Neural progenitor cell (in vitro differentiated cells): ENCODE measurements at regions not wholly inside any gene's neighbourhood (a gene's known extent, or its start where the extent isn't known, plus 50 kb on each side); places are given as distances from the start of the nearest gene placed in this dataset.
A peak's percentile ranks its signal among the peaks of the same experiment; 100 is the strongest.

Source experiments
- DNase-seq: peaks from one replicate; pipeline ENCODE4 v3.0.0-alpha.2; 2016; ENCODE audit warnings: low spot score
- H2AFZ ChIP-seq: fragments of 200-600 bp; sonication (generic); replicated peaks from 2 replicates; pipeline ENCODE4 v1.6.1; 2016; ENCODE audit warnings: antibody characterized with exemption
- H3F3A ChIP-seq: fragments of 200-600 bp; sonication (generic); 2 replicates; pipeline ENCODE4 v1.6.1; 2016; ENCODE audit warnings: antibody characterized with exemption, low read depth
- H3K27ac ChIP-seq: fragments of 200-600 bp; sonication (generic); 2 replicates; pipeline ENCODE4 v1.5.1; 2016; ENCODE audit warnings: mild to moderate bottlenecking
- H3K27me3 ChIP-seq: fragments of 200-600 bp; sonication (generic); 2 replicates; pipeline ENCODE4 v1.6.1; 2016; ENCODE audit warnings: mild to moderate bottlenecking, moderate library complexity
- H3K36me3 ChIP-seq: fragments of 200-600 bp; sonication (generic); 2 replicates; pipeline ENCODE4 v1.5.1; 2016
- H3K4me1 ChIP-seq: fragments of 200-600 bp; sonication (generic); 2 replicates; pipeline ENCODE4 v1.6.1; 2016; ENCODE audit warnings: mixed run types
- H3K4me2 ChIP-seq: fragments of 200-600 bp; sonication (generic); 2 replicates; pipeline ENCODE4 v1.6.1; 2016
- H3K4me3 ChIP-seq: fragments of 200-600 bp; sonication (generic); 2 replicates; pipeline ENCODE4 v1.5.1; 2016
- H3K79me2 ChIP-seq: fragments of 200-600 bp; sonication (generic); 2 replicates; pipeline ENCODE4 v1.6.1; 2016; ENCODE audit warnings: low read depth
- H3K9ac ChIP-seq: fragments of 200-600 bp; sonication (generic); 2 replicates; pipeline ENCODE4 v1.6.1; 2016
- H3K9me3 ChIP-seq: fragments of 200-600 bp; sonication (generic); 2 replicates; pipeline ENCODE4 v1.5.1; 2016; ENCODE audit warnings: low read depth
- H4K20me1 ChIP-seq: fragments of 200-600 bp; sonication (generic); 2 replicates; pipeline ENCODE4 v1.6.1; 2016; ENCODE audit warnings: low read depth
- H3K27ac Mint-ChIP-seq: 3 replicates; pipeline ENCODE4 v1.8.0; 2021; ENCODE audit warnings: mixed read lengths
- H3K27me3 Mint-ChIP-seq: 2 replicates; pipeline ENCODE4 v1.8.0; 2022; ENCODE audit warnings: low read depth, mild to moderate bottlenecking, inconsistent platforms, moderate library complexity, mixed read lengths; ENCODE audit not compliant: insufficient read depth
- H3K36me3 Mint-ChIP-seq: 3 replicates; pipeline ENCODE4 v1.8.0; 2021; ENCODE audit warnings: mixed read lengths
- H3K4me1 Mint-ChIP-seq: 3 replicates; pipeline ENCODE4 v1.8.0; 2021; ENCODE audit warnings: mixed read lengths
- H3K4me3 Mint-ChIP-seq: 3 replicates; pipeline ENCODE4 v1.8.0; 2021; ENCODE audit warnings: mild to moderate bottlenecking, moderate library complexity, mixed read lengths
- H3K9me3 Mint-ChIP-seq: 3 replicates; pipeline ENCODE4 v1.8.0; 2020; ENCODE audit warnings: mixed read lengths
- EZH2 ChIP-seq: fragments of 200-600 bp; sonication (generic); IDR thresholded peaks from 2 replicates; pipeline ENCODE4 v1.6.1; 2017; ENCODE audit warnings: antibody characterized with exemption, mild to moderate bottlenecking, moderate library complexity
- EZH2phosphoT487 ChIP-seq: fragments of 200-600 bp; sonication (generic); IDR thresholded peaks from 2 replicates; pipeline ENCODE4 v1.6.1; 2017; ENCODE audit warnings: antibody characterized with exemption
- TF ChIP-seq, protein P1 (sequence below): fragments of 200-600 bp; sonication (generic); IDR thresholded peaks from 2 replicates; pipeline ENCODE4 v1.5.1; 2017; ENCODE audit warnings: antibody characterized with exemption, mild to moderate bottlenecking

DNA sequence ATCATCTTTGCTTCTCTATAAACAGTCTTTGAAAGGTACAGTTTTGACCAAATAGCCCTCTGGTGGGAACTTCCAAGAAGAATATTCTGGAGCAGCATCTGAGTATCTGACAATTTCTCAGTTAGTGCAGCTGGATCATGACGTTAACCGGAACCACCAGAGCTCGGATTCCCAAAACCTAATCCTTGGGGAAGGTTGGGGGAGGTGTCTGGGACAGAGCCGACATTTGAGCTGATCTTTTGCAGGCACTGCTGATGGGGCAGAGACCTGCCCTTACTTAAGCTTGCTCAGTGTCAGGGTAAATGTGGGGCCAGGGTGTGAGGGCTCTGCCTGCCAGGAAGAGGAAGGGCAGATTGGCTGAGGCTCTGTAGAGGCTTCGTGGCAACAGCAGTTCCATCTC lies 416.6 kb downstream of the DHX35 start:
- Mint-ChIP-seq H3K4me3 (no peak overlapping the region), H3K27ac (no peak overlapping the region), H3K9me3 (no peaks in the 10 kb centered on the region), H3K36me3 (no peaks in the 10 kb centered on the region), H3K27me3 (peaks cover 2% of the 10 kb centered on the region), H3K4me1 (peaks cover 3% of the 10 kb centered on the region)
- Histone ChIP-seq H4K20me1 (no peaks in the 10 kb centered on the region), H3K79me2 (no peaks in the 10 kb centered on the region), H3K4me1 (peaks cover 11% of the 10 kb centered on the region), H3K9me3 (no peaks in the 10 kb centered on the region), H3K27me3 (no peaks in the 10 kb centered on the region), H3F3A (no peaks in the 10 kb centered on the region), H3K4me2 (no peak overlapping the region), H3K4me3 (no peak overlapping the region), H3K9ac (no peak overlapping the region), H3K27ac (no peak overlapping the region), H2AFZ (peak overlapping the region; percentile 10), H3K36me3 (no peaks in the 10 kb centered on the region)
- no peak for TF ChIP-seq EZH2phosphoT487
- TF ChIP-seq, protein P1, sequence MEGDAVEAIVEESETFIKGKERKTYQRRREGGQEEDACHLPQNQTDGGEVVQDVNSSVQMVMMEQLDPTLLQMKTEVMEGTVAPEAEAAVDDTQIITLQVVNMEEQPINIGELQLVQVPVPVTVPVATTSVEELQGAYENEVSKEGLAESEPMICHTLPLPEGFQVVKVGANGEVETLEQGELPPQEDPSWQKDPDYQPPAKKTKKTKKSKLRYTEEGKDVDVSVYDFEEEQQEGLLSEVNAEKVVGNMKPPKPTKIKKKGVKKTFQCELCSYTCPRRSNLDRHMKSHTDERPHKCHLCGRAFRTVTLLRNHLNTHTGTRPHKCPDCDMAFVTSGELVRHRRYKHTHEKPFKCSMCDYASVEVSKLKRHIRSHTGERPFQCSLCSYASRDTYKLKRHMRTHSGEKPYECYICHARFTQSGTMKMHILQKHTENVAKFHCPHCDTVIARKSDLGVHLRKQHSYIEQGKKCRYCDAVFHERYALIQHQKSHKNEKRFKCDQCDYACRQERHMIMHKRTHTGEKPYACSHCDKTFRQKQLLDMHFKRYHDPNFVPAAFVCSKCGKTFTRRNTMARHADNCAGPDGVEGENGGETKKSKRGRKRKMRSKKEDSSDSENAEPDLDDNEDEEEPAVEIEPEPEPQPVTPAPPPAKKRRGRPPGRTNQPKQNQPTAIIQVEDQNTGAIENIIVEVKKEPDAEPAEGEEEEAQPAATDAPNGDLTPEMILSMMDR = no peak
- TF ChIP-seq EZH2 = no peak
- no peak for DNase-seq

GRCh38 chr20:39376788-39377187 lies 414.6 kb downstream of the DHX35 start:
- H3K9ac ChIP-seq = no peak overlapping the region
- no peak overlapping the region for H2AFZ ChIP-seq
- H3K79me2 ChIP-seq = no peaks in the 10 kb centered on the region
- no peak overlapping the region for H3K27ac ChIP-seq
- no peaks in the 10 kb centered on the region for H3K9me3 ChIP-seq
- H3F3A ChIP-seq = no peaks in the 10 kb centered on the region
- no peaks in the 10 kb centered on the region for H3K9me3 Mint-ChIP-seq
- no peak overlapping the region for H3K27ac Mint-ChIP-seq
- H3K27me3 Mint-ChIP-seq = peaks cover 2% of the 10 kb centered on the region
- no peak overlapping the region for H3K4me3 Mint-ChIP-seq
- peaks cover 9% of the 10 kb centered on the region for H3K4me1 ChIP-seq
- no peaks in the 10 kb centered on the region for H4K20me1 ChIP-seq
- H3K27me3 ChIP-seq = no peaks in the 10 kb centered on the region
- H3K4me2 ChIP-seq = no peak overlapping the region
- no peaks in the 10 kb centered on the region for H3K36me3 Mint-ChIP-seq
- no peak overlapping the region for H3K4me3 ChIP-seq
- no peaks in the 10 kb centered on the region for H3K36me3 ChIP-seq
- TF ChIP-seq, protein P1 = no peak
- no peak for TF ChIP-seq EZH2phosphoT487
- no peak for TF ChIP-seq EZH2
- peaks cover 3% of the 10 kb centered on the region for H3K4me1 Mint-ChIP-seq
- no peak for DNase-seq

GRCh38 chr20:39364320-39364719 lies 402.2 kb downstream of the DHX35 start:
- DNase-seq = no peak
- Histone ChIP-seq H3K9me3 (no peaks in the 10 kb centered on the region), H3K4me2 (no peak overlapping the region), H3K27me3 (no peaks in the 10 kb centered on the region), H3K4me3 (no peak overlapping the region), H3K4me1 (no peaks in the 10 kb centered on the region), H3K9ac (no peak overlapping the region), H3F3A (no peaks in the 10 kb centered on the region), H3K27ac (no peak overlapping the region), H2AFZ (no peak overlapping the region), H3K79me2 (no peaks in the 10 kb centered on the region), H4K20me1 (no peaks in the 10 kb centered on the region), H3K36me3 (no peaks in the 10 kb centered on the region)
- Mint-ChIP-seq H3K4me3 (no peak overlapping the region), H3K4me1 (no peaks in the 10 kb centered on the region), H3K27me3 (no peaks in the 10 kb centered on the region), H3K27ac (no peak overlapping the region), H3K36me3 (no peaks in the 10 kb centered on the region), H3K9me3 (peaks cover 4% of the 10 kb centered on the region)
- TF ChIP-seq EZH2 = no peak
- no peak for TF ChIP-seq EZH2phosphoT487
- TF ChIP-seq, protein P1 = no peak
